ENCODE measurements at regions not wholly inside any gene's neighbourhood (a gene's known extent, or its start where the extent isn't known, plus 50 kb on each side); places are given as distances from the start of the nearest gene placed in this dataset.

DNA sequence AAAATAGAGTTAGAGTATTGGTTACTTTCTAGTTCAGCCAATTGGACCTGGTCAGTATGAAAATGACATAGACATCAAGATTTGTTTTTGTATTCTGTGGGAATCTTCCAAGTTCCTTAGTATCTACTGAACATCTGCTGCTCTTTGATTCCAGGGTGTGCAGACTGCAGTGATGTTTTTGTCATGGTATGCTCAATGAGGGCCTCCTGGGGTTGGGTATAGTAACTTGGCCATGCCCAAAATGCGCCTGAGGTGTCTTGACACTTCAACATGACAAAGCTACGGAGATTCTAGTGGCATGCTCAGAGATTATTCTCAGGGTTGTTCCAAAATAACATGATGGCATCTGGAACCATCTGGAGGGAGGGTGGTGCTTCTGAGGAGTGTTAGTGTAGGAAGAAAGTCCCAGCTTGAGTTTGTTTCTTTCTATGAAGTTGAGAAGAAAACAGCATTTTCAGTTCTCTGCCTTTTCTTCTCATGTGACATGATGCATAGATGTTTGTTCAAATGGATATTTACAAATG lies 313.5 kb upstream of the TBL1XR1 start:
- no peaks in the 10 kb centered on the region for H3K36me3 ChIP-seq (ENCODE audit: control insufficient read depth, low read length)
- H3K4me3 ChIP-seq (ENCODE audit: low read length): no peak overlapping the region
- H3K27ac ChIP-seq (ENCODE audit: low read depth, low read length): no peak overlapping the region

DNA sequence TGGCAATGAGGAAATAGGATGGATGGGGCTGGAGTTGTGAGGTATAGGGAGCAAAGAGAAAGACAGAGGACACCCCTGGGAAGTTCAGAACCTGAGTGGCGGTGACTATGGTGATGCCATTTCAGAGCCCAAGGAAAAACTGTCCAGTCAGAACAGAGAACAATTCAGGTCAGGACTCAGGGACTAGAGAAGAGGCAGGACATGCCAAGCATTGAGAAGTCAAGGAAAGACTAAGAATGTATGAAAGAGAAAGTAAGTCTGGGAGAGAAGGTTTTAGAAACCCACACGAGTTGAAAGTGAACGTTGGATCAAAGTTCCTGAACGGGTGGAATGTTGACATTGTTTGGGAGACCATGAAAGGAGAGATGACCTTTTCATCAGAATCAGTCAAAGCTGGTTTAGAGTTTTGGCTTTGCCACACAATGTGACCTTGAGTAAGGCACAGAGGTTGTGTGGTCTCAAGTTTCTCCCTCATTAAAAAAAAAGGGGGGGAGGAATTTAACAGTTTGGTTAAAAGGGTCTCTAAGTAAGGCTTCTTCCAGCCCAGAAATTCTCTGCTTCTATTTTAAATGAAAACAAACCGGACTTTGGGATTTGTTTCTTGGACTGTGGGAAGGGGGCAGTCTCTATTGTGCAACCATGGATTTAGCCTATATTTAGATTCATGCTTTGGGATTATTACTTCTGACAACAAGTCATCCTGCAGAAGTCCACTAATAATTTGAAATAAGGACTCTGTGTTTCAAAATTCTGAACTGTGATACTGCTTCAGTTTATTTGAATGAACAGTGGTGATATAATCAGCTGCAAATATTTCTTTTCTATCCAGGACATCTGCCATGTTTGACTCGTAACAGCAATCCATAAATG lies 315.9 kb upstream of the TBL1XR1 start:
- Histone ChIP-seq H3K27me3 (ENCODE audit: control insufficient read depth, low read length) (no peaks in the 10 kb centered on the region), H3K4me3 (ENCODE audit: low read length) (no peak overlapping the region), H3K36me3 (ENCODE audit: control insufficient read depth, low read length) (no peaks in the 10 kb centered on the region), H3K9me3 (ENCODE audit: control insufficient read depth, insufficient read depth, low read length) (no peaks in the 10 kb centered on the region), H3K27ac (ENCODE audit: low read depth, low read length) (no peak overlapping the region), H4K20me1 (ENCODE audit: control insufficient read depth, insufficient read depth, low read depth, low read length) (no peaks in the 10 kb centered on the region), H3K4me1 (ENCODE audit: control insufficient read depth, low read length) (no peaks in the 10 kb centered on the region), H3K79me2 (ENCODE audit: control insufficient read depth, low read length) (no peaks in the 10 kb centered on the region), H3K9me2 (replicated peaks; ENCODE audit: control insufficient read depth, low read length) (no peaks in the 10 kb centered on the region), H3K4me2 (ENCODE audit: low read length) (no peak overlapping the region), H3F3A (ENCODE audit: control insufficient read depth, insufficient read depth) (no peaks in the 10 kb centered on the region)
- TF ChIP-seq, protein P1, sequence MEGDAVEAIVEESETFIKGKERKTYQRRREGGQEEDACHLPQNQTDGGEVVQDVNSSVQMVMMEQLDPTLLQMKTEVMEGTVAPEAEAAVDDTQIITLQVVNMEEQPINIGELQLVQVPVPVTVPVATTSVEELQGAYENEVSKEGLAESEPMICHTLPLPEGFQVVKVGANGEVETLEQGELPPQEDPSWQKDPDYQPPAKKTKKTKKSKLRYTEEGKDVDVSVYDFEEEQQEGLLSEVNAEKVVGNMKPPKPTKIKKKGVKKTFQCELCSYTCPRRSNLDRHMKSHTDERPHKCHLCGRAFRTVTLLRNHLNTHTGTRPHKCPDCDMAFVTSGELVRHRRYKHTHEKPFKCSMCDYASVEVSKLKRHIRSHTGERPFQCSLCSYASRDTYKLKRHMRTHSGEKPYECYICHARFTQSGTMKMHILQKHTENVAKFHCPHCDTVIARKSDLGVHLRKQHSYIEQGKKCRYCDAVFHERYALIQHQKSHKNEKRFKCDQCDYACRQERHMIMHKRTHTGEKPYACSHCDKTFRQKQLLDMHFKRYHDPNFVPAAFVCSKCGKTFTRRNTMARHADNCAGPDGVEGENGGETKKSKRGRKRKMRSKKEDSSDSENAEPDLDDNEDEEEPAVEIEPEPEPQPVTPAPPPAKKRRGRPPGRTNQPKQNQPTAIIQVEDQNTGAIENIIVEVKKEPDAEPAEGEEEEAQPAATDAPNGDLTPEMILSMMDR (IDR thresholded peaks at IDR 0.05; ENCODE audit: low read depth, low read length, poor library complexity, severe bottlenecking): no peak
- no peak for TF ChIP-seq EZH2phosphoT487 (IDR thresholded peaks at IDR 0.05; ENCODE audit: borderline replicate concordance, low read length)

More for the DNA sequence above, 313.5 kb upstream of the TBL1XR1 start:
- no peaks in the 10 kb centered on the region for H3K4me1 ChIP-seq (ENCODE audit: control insufficient read depth, low read length)
- H4K20me1 ChIP-seq (ENCODE audit: control insufficient read depth, insufficient read depth, low read depth, low read length): no peaks in the 10 kb centered on the region
- H3K9me2 ChIP-seq (replicated peaks; ENCODE audit: control insufficient read depth, low read length): no peaks in the 10 kb centered on the region
- H3F3A ChIP-seq (ENCODE audit: control insufficient read depth, insufficient read depth): no peaks in the 10 kb centered on the region
- TF ChIP-seq, protein P1 (IDR thresholded peaks at IDR 0.05; ENCODE audit: low read depth, low read length, poor library complexity, severe bottlenecking): no peak
- no peak for TF ChIP-seq EZH2phosphoT487 (IDR thresholded peaks at IDR 0.05; ENCODE audit: borderline replicate concordance, low read length)
- no peak overlapping the region for H3K4me2 ChIP-seq (ENCODE audit: low read length)
- no peaks in the 10 kb centered on the region for H3K9me3 ChIP-seq (ENCODE audit: control insufficient read depth, insufficient read depth, low read length)
- no peaks in the 10 kb centered on the region for H3K27me3 ChIP-seq (ENCODE audit: control insufficient read depth, low read length)
- H3K79me2 ChIP-seq (ENCODE audit: control insufficient read depth, low read length): no peaks in the 10 kb centered on the region

DNA sequence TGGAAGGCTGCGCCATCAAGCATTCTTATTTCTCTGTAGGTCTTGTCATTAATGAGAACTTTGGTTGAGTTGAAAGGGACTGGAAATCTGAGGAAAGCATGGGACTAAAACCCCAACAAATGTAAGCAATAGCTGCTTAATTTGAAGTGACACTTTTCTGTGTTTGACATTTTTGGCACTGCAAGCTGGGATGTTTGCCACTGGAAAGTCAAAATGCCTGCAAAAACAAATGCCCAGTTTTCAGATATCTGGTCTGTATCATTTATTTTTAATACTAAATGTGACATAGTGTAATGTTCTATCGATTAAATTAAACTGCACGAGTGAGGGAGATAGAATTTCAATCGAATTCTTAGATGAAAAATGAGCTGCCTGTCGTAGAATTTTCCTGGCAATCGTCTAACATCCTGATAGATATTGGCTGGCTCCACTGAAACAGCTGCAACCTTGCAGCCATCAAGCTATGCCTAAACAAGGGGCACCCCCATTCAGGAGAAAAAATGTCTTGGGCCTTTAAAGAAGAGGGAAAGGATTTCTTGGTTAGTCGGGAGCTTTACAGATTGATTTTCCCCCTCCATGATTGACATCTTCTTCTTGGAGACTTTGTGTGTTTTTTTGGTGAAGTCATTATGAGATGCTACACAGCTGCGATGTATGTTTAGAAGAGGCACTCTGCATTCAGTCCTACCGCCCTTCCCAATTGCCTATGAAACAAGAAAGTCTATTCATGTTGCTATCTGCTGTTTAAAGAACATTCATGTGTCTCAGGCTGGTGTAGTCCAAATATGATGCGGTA lies 316.7 kb upstream of the TBL1XR1 start:
- TF ChIP-seq, protein P1 (IDR thresholded peaks at IDR 0.05; ENCODE audit: low read depth, low read length, poor library complexity, severe bottlenecking): no peak
- no peak for TF ChIP-seq EZH2phosphoT487 (IDR thresholded peaks at IDR 0.05; ENCODE audit: borderline replicate concordance, low read length)
- Histone ChIP-seq H3K27ac (ENCODE audit: low read depth, low read length) (no peak overlapping the region), H3K9me3 (ENCODE audit: control insufficient read depth, insufficient read depth, low read length) (no peaks in the 10 kb centered on the region), H3K4me3 (ENCODE audit: low read length) (no peak overlapping the region), H3K79me2 (ENCODE audit: control insufficient read depth, low read length) (no peaks in the 10 kb centered on the region), H3K36me3 (ENCODE audit: control insufficient read depth, low read length) (no peaks in the 10 kb centered on the region), H3F3A (ENCODE audit: control insufficient read depth, insufficient read depth) (no peaks in the 10 kb centered on the region), H3K4me2 (ENCODE audit: low read length) (no peak overlapping the region), H3K9me2 (replicated peaks; ENCODE audit: control insufficient read depth, low read length) (no peaks in the 10 kb centered on the region), H3K4me1 (ENCODE audit: control insufficient read depth, low read length) (no peaks in the 10 kb centered on the region), H4K20me1 (ENCODE audit: control insufficient read depth, insufficient read depth, low read depth, low read length) (no peaks in the 10 kb centered on the region), H3K27me3 (ENCODE audit: control insufficient read depth, low read length) (no peaks in the 10 kb centered on the region)
